ENCODE measurements at regions not wholly inside any gene's neighbourhood (a gene's known extent, or its start where the extent isn't known, plus 50 kb on each side); places are given as distances from the start of the nearest gene placed in this dataset.

- TF ChIP-seq POLR2A (IDR thresholded peaks at IDR 0.05; ENCODE audit: low read length) = no peak
- TF ChIP-seq GATA1 (IDR thresholded peaks at IDR 0.05; ENCODE audit: low read depth, low read length) = no peak
Observed at GRCh38 chr21:27567381-27567780, 600.5 kb upstream of the ADAMTS5 start.
